ENCODE measurements at regions not wholly inside any gene's neighbourhood (a gene's known extent, or its start where the extent isn't known, plus 50 kb on each side); places are given as distances from the start of the nearest gene placed in this dataset.

DNA sequence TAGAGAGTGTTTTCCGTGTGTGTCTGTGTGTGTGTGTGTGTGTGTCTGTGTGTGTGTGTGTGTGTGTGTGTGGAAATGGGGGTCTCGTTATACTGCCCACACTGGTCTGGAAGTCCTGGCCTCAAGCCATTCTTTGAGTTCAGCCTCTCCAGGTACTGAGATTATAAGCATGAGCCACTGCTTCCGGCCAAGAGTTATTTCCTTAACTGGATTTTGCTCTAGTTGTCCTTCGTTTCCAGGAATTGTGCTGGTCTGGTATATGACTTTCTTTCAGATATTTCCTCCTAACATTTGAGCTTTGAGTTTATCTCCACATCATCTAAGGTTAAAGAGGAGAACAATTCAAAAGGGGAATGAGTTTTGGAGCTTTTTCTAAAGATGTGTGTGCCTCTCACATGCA is 124.8 kb downstream of the SH3BGRL2 start:
- H3K23ac ChIP-seq (ENCODE audit: insufficient read length) = no peak overlapping the region
- H2BK12ac ChIP-seq (ENCODE audit: low read depth, low read length) = no peak overlapping the region
- CTCF ChIA-PET (ENCODE audit: partially characterized antibody) = interaction anchor here (1.1 kb wide), 1 partner anchor 22 kb away, joined by 3 read pairs; no protein-coding TSS in a partner anchor
- POLR2A ChIA-PET (ENCODE audit: partially characterized antibody) = no interaction called here
- no peak overlapping the region for H3K27ac ChIP-seq (ENCODE audit: low read depth, low read length)
- no peak overlapping the region for H2AK5ac ChIP-seq (ENCODE audit: low read depth, low read length)
- H4K8ac ChIP-seq (ENCODE audit: extremely low read depth, insufficient read depth, low read length) = no peak overlapping the region
- no peak overlapping the region for H3K4ac ChIP-seq (replicated peaks; ENCODE audit: insufficient read length, low read depth, low read length)
- H3K23me2 ChIP-seq (ENCODE audit: low read depth, low read length) = no peaks in the 10 kb centered on the region
- H3K27me3 ChIP-seq (replicated peaks in 1 of 4; ENCODE audit: control insufficient read depth in 3 of 4, extremely low read depth in 1 of 4, insufficient read depth in 3 of 4, low read length in 3 of 4) = no peaks in the 10 kb centered on the region
- H4K20me1 ChIP-seq (replicated peaks in 1 of 2; ENCODE audit: control insufficient read depth in 1 of 2, insufficient read depth in 2 of 2, low read length in 2 of 2) = no peaks in the 10 kb centered on the region
- H3K18ac ChIP-seq (ENCODE audit: extremely low read depth, low read length) = no peak overlapping the region
- H3K4me3 ChIP-seq (ENCODE audit: extremely low read depth in 1 of 4, insufficient read depth in 2 of 4, low read depth in 3 of 4, low read length in 4 of 4) = no peak overlapping the region
- H2BK5ac ChIP-seq (ENCODE audit: low read depth, low read length) = no peak overlapping the region
- H3K9ac ChIP-seq (replicated peaks in 1 of 4; ENCODE audit: extremely low read depth in 1 of 4, low read depth in 3 of 4, low read length in 3 of 4) = no peak overlapping the region
- H3K14ac ChIP-seq (ENCODE audit: insufficient read length) = no peak overlapping the region
- H4K91ac ChIP-seq (replicated peaks; ENCODE audit: insufficient read length, low read length) = no peak overlapping the region
- no peak overlapping the region for H2BK20ac ChIP-seq (ENCODE audit: low read length)
- H3K56ac ChIP-seq (replicated peaks; ENCODE audit: insufficient read length, low read depth, low read length) = no peak overlapping the region
- H3K36me3 ChIP-seq (ENCODE audit: control insufficient read depth in 2 of 4, insufficient read depth in 4 of 4, low read length in 3 of 4) = no peaks in the 10 kb centered on the region
- no peaks in the 10 kb centered on the region for H3K79me1 ChIP-seq (ENCODE audit: low read depth, low read length)
- TF ChIP-seq, protein P1, sequence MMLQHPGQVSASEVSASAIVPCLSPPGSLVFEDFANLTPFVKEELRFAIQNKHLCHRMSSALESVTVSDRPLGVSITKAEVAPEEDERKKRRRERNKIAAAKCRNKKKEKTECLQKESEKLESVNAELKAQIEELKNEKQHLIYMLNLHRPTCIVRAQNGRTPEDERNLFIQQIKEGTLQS (IDR thresholded peaks at IDR 0.05; ENCODE audit: insufficient read depth, low read depth, low read length) = no peak
- TF ChIP-seq CHD1 (IDR thresholded peaks at IDR 0.05; ENCODE audit: low read depth, low read length) (no peak), BCL11A (IDR thresholded peaks at IDR 0.05; ENCODE audit: low read depth in 2 of 2, low read length in 2 of 2) (no peak), SAP30 (IDR thresholded peaks at IDR 0.05; ENCODE audit: insufficient read depth, insufficient replicate concordance, low read length) (no peak), TAF1 (IDR thresholded peaks at IDR 0.05; ENCODE audit: low read depth, low read length) (no peak), ASH2L (IDR thresholded peaks at IDR 0.05; ENCODE audit: low read length) (no peak), JUN (IDR thresholded peaks at IDR 0.05; ENCODE audit: low read depth, low read length) (no peak)
- no peaks in the 10 kb centered on the region for H3K79me2 ChIP-seq (ENCODE audit: control insufficient read depth in 1 of 2, insufficient read depth in 2 of 2, low read length in 2 of 2)
- H2AFZ ChIP-seq (ENCODE audit: low read length) = no peak overlapping the region
- 86% methylated on average over 4 of the region's 4 CpGs; no CpG with 5 or more reads in 1 of the 2 experiments for WGBS, 2 experiments (ENCODE audit: extremely low coverage in 1 of 2, insufficient coverage in 1 of 2, insufficient read length in 1 of 2, insufficient replicate concordance in 2 of 2, low coverage in 1 of 2, low lambda C conversion rate in 2 of 2, missing lambda C conversion rate in 1 of 2)
- no peak overlapping the region for H3K4me2 ChIP-seq (ENCODE audit: insufficient read depth in 1 of 2, low read depth in 2 of 2, low read length in 2 of 2)
- no peak overlapping the region for H4K5ac ChIP-seq (ENCODE audit: insufficient read length, low read depth, low read length)
- no peak for DNase-seq (ENCODE audit: low read depth in 1 of 2, low spot score in 2 of 2)
- H3K4me1 ChIP-seq (replicated peaks in 1 of 4; ENCODE audit: control insufficient read depth in 3 of 4, insufficient read depth in 4 of 4, low read length in 3 of 4) = no peaks in the 10 kb centered on the region
- no peaks in the 10 kb centered on the region for H3K9me3 ChIP-seq (ENCODE audit: insufficient read depth in 2 of 2, low read depth in 1 of 2, low read length in 1 of 2)
- FAIRE-seq = no peak
- no peak overlapping the region for H2BK120ac ChIP-seq (replicated peaks; ENCODE audit: low read depth, low read length)
- H2BK15ac ChIP-seq (ENCODE audit: low read length) = no peak overlapping the region

Data from H1 (cell line).